ENCODE measurements at regions not wholly inside any gene's neighbourhood (a gene's known extent, or its start where the extent isn't known, plus 50 kb on each side); places are given as distances from the start of the nearest gene placed in this dataset.

DNA sequence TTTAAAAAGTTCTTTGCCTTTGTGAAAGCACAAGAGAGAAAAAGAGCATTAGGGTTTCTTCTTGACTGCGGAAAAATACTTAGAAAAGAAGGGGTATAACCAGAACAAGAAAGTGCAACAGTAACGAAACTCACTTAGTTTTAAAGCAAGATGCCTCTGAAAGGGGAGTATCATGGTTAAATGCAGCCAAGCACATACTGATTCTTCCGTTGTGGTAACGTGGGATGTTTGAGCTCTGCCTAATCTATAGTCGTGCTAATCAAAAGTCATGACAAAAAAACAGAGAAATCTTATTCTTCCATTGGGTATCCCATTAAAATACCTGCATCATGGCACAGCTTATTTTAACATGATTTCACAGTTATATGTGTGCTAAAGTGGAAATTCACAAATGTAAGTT, 187.8 kb upstream of the LRFN5 start:
- intact Hi-C loops (cut with micrococcal nuclease), result no loop called here
- H4K20me1 ChIP-seq (ENCODE audit: low read length), result no peaks in the 10 kb centered on the region
- H3K27me3 ChIP-seq (ENCODE audit: low read length), result 0 out of 2 replicates have a peak, but pooled peaks cover 4% of the 10 kb centered on the region
- BruUV-seq (replicated peaks), result no TSS peak
- ATAC-seq, result no peak
- no peaks in the 10 kb centered on the region for H3K79me2 ChIP-seq (ENCODE audit: low read length)
- no peak overlapping the region for H3K27ac ChIP-seq (ENCODE audit: low read length)
- ChIA-PET CTCF (no interaction called here), POLR2A (ENCODE audit: unreplicated experiment) (no interaction called here)
- no peaks in the 10 kb centered on the region for H3K4me1 ChIP-seq (ENCODE audit: insufficient read depth, low read length)
- no peaks in the 10 kb centered on the region for H3K36me3 ChIP-seq (ENCODE audit: low read depth, low read length)
- no peak overlapping the region for H3K4me2 ChIP-seq (ENCODE audit: low read length)
- H2AFZ ChIP-seq (ENCODE audit: low read length), result no peak overlapping the region
- TF ChIP-seq, protein P1, sequence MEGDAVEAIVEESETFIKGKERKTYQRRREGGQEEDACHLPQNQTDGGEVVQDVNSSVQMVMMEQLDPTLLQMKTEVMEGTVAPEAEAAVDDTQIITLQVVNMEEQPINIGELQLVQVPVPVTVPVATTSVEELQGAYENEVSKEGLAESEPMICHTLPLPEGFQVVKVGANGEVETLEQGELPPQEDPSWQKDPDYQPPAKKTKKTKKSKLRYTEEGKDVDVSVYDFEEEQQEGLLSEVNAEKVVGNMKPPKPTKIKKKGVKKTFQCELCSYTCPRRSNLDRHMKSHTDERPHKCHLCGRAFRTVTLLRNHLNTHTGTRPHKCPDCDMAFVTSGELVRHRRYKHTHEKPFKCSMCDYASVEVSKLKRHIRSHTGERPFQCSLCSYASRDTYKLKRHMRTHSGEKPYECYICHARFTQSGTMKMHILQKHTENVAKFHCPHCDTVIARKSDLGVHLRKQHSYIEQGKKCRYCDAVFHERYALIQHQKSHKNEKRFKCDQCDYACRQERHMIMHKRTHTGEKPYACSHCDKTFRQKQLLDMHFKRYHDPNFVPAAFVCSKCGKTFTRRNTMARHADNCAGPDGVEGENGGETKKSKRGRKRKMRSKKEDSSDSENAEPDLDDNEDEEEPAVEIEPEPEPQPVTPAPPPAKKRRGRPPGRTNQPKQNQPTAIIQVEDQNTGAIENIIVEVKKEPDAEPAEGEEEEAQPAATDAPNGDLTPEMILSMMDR (conservative IDR thresholded peaks at IDR 0.05; ENCODE audit: low read depth, low read length), result no peak
- no peak for TF ChIP-seq EZH2phosphoT487 (IDR thresholded peaks at IDR 0.05; ENCODE audit: borderline replicate concordance, low read length)
- TF ChIP-seq EZH2 (IDR thresholded peaks at IDR 0.05; ENCODE audit: low read length, unreplicated experiment), result no peak
- H3K9me2 ChIP-seq (replicated peaks; ENCODE audit: low read length), result no peaks in the 10 kb centered on the region
- no peaks in the 10 kb centered on the region for H3F3A ChIP-seq (ENCODE audit: low read length, unreplicated experiment)
- H3K9ac ChIP-seq (ENCODE audit: low read length), result no peak overlapping the region
- no peak overlapping the region for H3K4me3 ChIP-seq (ENCODE audit: low read length)
- DNase-seq, result no peak
- H3K9me3 ChIP-seq (ENCODE audit: low read length), result no peaks in the 10 kb centered on the region

DNA sequence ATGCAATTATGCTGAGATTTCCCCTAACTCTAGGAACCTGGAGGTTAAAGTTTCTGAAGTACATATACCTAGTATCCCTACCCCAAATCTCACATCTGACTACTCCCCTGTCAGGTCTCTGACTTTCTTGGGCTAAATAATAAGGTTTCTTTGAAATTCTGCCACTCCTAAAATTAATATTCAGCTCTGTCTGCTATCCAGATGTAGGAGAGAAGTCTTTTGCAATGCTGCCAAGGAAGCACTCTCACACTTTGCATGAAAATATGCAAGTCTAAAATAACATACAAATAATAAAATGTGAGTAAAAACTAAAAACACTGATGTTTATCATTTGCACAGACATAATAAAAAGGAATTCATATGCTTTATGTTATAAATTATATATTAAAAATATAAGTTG, 196.9 kb upstream of the LRFN5 start:
- Histone ChIP-seq H3K9ac (ENCODE audit: low read length) (no peak overlapping the region), H3K27me3 (ENCODE audit: low read length) (no peaks in the 10 kb centered on the region), H3K4me2 (ENCODE audit: low read length) (no peak overlapping the region), H2AFZ (ENCODE audit: low read length) (no peak overlapping the region), H3K4me3 (ENCODE audit: low read length) (no peak overlapping the region), H3K9me3 (ENCODE audit: low read length) (no peaks in the 10 kb centered on the region), H3K9me2 (replicated peaks; ENCODE audit: low read length) (no peaks in the 10 kb centered on the region), H3K36me3 (ENCODE audit: low read depth, low read length) (no peaks in the 10 kb centered on the region), H3K27ac (ENCODE audit: low read length) (no peak overlapping the region), H3K79me2 (ENCODE audit: low read length) (no peaks in the 10 kb centered on the region), H3F3A (ENCODE audit: low read length, unreplicated experiment) (no peaks in the 10 kb centered on the region), H4K20me1 (ENCODE audit: low read length) (no peaks in the 10 kb centered on the region), H3K4me1 (ENCODE audit: insufficient read depth, low read length) (no peaks in the 10 kb centered on the region)
- ChIA-PET CTCF (no interaction called here), POLR2A (ENCODE audit: unreplicated experiment) (no interaction called here)
- DNase-seq, result no peak
- ATAC-seq, result no peak
- TF ChIP-seq EZH2 (IDR thresholded peaks at IDR 0.05; ENCODE audit: low read length, unreplicated experiment) (no peak), EZH2phosphoT487 (IDR thresholded peaks at IDR 0.05; ENCODE audit: borderline replicate concordance, low read length) (no peak)
- TF ChIP-seq, protein P1 (conservative IDR thresholded peaks at IDR 0.05; ENCODE audit: low read depth, low read length), result no peak
- intact Hi-C loops (cut with micrococcal nuclease), result no loop called here
- no TSS peak for BruUV-seq (replicated peaks)

DNA sequence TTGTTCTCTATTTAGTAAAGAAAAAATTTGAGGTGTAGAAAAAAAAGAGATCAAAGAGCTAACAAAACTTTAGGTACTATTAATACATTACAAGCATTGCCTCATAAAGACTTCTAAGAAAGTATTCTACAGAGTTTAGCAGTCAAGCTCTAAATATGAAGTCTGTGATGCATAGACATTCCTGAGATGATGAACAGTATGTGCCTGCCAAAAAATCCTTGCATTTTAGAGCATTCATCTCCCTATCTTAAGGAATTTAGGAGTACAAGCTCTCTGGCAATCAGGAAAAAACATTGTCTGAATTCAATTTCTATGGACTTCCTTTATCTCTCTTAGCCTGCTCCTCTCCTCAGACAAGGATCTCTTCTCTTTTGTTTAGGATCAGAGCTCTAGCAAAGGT, 202.6 kb upstream of the LRFN5 start:
- H2AFZ ChIP-seq (ENCODE audit: low read length), result no peak overlapping the region
- H3K9ac ChIP-seq (ENCODE audit: low read length), result no peak overlapping the region
- no peaks in the 10 kb centered on the region for H3K9me2 ChIP-seq (replicated peaks; ENCODE audit: low read length)
- POLR2A ChIA-PET (ENCODE audit: unreplicated experiment), result no interaction called here
- H3K27me3 ChIP-seq (ENCODE audit: low read length), result no peaks in the 10 kb centered on the region
- no peaks in the 10 kb centered on the region for H3F3A ChIP-seq (ENCODE audit: low read length, unreplicated experiment)
- DNase-seq (no peak), ATAC-seq (no peak)
- H3K79me2 ChIP-seq (ENCODE audit: low read length), result no peaks in the 10 kb centered on the region
- H4K20me1 ChIP-seq (ENCODE audit: low read length), result no peaks in the 10 kb centered on the region
- intact Hi-C loops (cut with micrococcal nuclease), result no loop called here
- no TSS peak for BruUV-seq (replicated peaks)
- no peak overlapping the region for H3K4me2 ChIP-seq (ENCODE audit: low read length)
- no peaks in the 10 kb centered on the region for H3K36me3 ChIP-seq (ENCODE audit: low read depth, low read length)
- no peak overlapping the region for H3K27ac ChIP-seq (ENCODE audit: low read length)
- H3K4me3 ChIP-seq (ENCODE audit: low read length), result no peak overlapping the region
- no peaks in the 10 kb centered on the region for H3K4me1 ChIP-seq (ENCODE audit: insufficient read depth, low read length)
- TF ChIP-seq EZH2phosphoT487 (IDR thresholded peaks at IDR 0.05; ENCODE audit: borderline replicate concordance, low read length), result no peak
- TF ChIP-seq EZH2 (IDR thresholded peaks at IDR 0.05; ENCODE audit: low read length, unreplicated experiment), result no peak
- TF ChIP-seq, protein P1 (conservative IDR thresholded peaks at IDR 0.05; ENCODE audit: low read depth, low read length), result no peak
- H3K9me3 ChIP-seq (ENCODE audit: low read length), result no peaks in the 10 kb centered on the region
- CTCF ChIA-PET, result no interaction called here
